Astrocyte (in vitro differentiated cells and primary cell): ENCODE measurements at regions not wholly inside any gene's neighbourhood (a gene's known extent, or its start where the extent isn't known, plus 50 kb on each side); places are given as distances from the start of the nearest gene placed in this dataset.

ENCODE experiments used
- DNase-seq: peaks from one replicate; pipeline ENCODE4 v3.0.0-alpha.2; 2010; ENCODE audit warnings: low read depth
- FAIRE-seq: peaks from 2 replicates; lab custom pipeline; 2011; peaks lifted over from hg19 to GRCh38; lab: Jason Lieb, UNC
- H2AFZ ChIP-seq: 2 replicates; pipeline ENCODE4 v1.6.0; 2012; ENCODE audit warnings: low read depth, low read length, inconsistent platforms
- H3K27ac ChIP-seq: 2 replicates; pipeline ENCODE4 v1.5.1; 2011; ENCODE audit warnings: low read depth, low read length, inconsistent platforms
- H3K27me3 ChIP-seq: 2 replicates; pipeline ENCODE4 v1.6.0; 2011; ENCODE audit warnings: low read length, inconsistent platforms; ENCODE audit not compliant: insufficient read depth
- H3K36me3 ChIP-seq: 2 replicates; pipeline ENCODE4 v1.5.1; 2011; ENCODE audit warnings: low read length, inconsistent platforms; ENCODE audit not compliant: insufficient read depth
- H3K4me1 ChIP-seq: 2 replicates; pipeline ENCODE4 v1.5.1; 2011; ENCODE audit warnings: low read length, inconsistent platforms; ENCODE audit not compliant: insufficient read depth
- H3K4me2 ChIP-seq: 2 replicates; pipeline ENCODE4 v1.6.0; 2012; ENCODE audit warnings: low read length, inconsistent platforms
- H3K4me3 ChIP-seq: 2 replicates; pipeline ENCODE4 v1.5.1; 2011; ENCODE audit warnings: low read depth, mild to moderate bottlenecking, low read length, inconsistent platforms; ENCODE audit not compliant: insufficient read depth
- H3K79me2 ChIP-seq: 2 replicates; pipeline ENCODE4 v1.6.0; 2012; ENCODE audit warnings: mild to moderate bottlenecking, low read length, inconsistent platforms; ENCODE audit not compliant: insufficient read depth
- H3K9ac ChIP-seq: 2 replicates; pipeline ENCODE4 v1.6.0; 2012; ENCODE audit warnings: mild to moderate bottlenecking, low read length, inconsistent platforms
- H3K9me3 ChIP-seq: 2 replicates; pipeline ENCODE4 v1.5.1; 2012; ENCODE audit warnings: low read depth, mild to moderate bottlenecking, low read length, inconsistent platforms; ENCODE audit not compliant: insufficient read depth
- H4K20me1 ChIP-seq: 2 replicates; pipeline ENCODE4 v1.6.0; 2012; ENCODE audit warnings: low read length, inconsistent platforms; ENCODE audit not compliant: insufficient read depth
- H3K27ac Mint-ChIP-seq: one replicate; pipeline ENCODE4 v1.8.0; 2021; ENCODE audit warnings: mild to moderate bottlenecking, mixed read lengths; ENCODE audit not compliant: unreplicated experiment
- H3K27me3 Mint-ChIP-seq: one replicate; pipeline ENCODE4 v1.8.0; 2021; ENCODE audit warnings: low read depth, mixed read lengths; ENCODE audit not compliant: unreplicated experiment
- H3K36me3 Mint-ChIP-seq: one replicate; pipeline ENCODE4 v1.8.0; 2021; ENCODE audit warnings: low read depth, mixed read lengths; ENCODE audit not compliant: unreplicated experiment
- H3K4me1 Mint-ChIP-seq: one replicate; pipeline ENCODE4 v1.8.0; 2021; ENCODE audit warnings: low read depth, mixed read lengths; ENCODE audit not compliant: unreplicated experiment
- H3K4me3 Mint-ChIP-seq: one replicate; pipeline ENCODE4 v1.8.0; 2021; ENCODE audit warnings: mild to moderate bottlenecking, moderate library complexity, mixed read lengths; ENCODE audit not compliant: unreplicated experiment
- H3K9me3 Mint-ChIP-seq: one replicate; pipeline ENCODE4 v1.8.0; 2021; ENCODE audit warnings: mild to moderate bottlenecking, mixed read lengths; ENCODE audit not compliant: unreplicated experiment
- EZH2 ChIP-seq: IDR thresholded peaks from 2 replicates; pipeline ENCODE4 v1.6.1; 2012; ENCODE audit warnings: mild to moderate bottlenecking, low read length, inconsistent platforms; ENCODE audit not compliant: insufficient read depth
- TF ChIP-seq, protein P1 (sequence below): IDR thresholded peaks from 2 replicates; pipeline ENCODE4 v1.5.1; 2011; ENCODE audit warnings: low read depth, mild to moderate bottlenecking, inconsistent platforms, low read length, moderate library complexity; ENCODE audit not compliant: insufficient read depth

DNA sequence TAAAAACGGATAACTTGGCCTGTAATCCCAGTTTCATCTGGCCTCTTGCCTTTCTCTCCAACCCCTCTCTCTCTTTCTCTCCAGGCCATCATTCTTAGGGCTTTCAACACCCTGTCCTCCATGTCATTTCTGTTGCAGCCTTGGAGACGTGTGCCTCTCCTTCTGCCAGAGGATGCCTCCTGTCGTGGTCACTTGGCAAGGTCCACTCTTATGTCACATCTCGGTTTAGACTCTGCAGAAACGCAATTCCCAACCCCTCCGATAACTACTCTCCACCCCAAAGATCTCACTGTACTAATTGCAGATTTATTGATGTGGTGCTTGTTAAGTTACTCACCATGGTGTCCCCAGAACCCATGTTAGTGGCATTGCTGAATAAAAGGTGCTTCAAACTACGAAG lies 787.3 kb upstream of the RBFOX1 start:
- Histone ChIP-seq H3K27ac (no peak overlapping the region), H3K9ac (no peak overlapping the region), H3K9me3 (peaks cover 2% of the 10 kb centered on the region), H3K4me1 (no peaks in the 10 kb centered on the region), H2AFZ (no peak overlapping the region), H3K27me3 (no peaks in the 10 kb centered on the region), H3K36me3 (no peaks in the 10 kb centered on the region), H4K20me1 (no peaks in the 10 kb centered on the region), H3K4me3 (no peak overlapping the region), H3K79me2 (no peaks in the 10 kb centered on the region), H3K4me2 (no peak overlapping the region)
- no peak for FAIRE-seq
- Mint-ChIP-seq H3K36me3 (no peaks in the 10 kb centered on the region), H3K4me1 (no peaks in the 10 kb centered on the region), H3K9me3 (peaks cover 3% of the 10 kb centered on the region), H3K27me3 (peaks cover 21% of the 10 kb centered on the region), H3K4me3 (no peak overlapping the region), H3K27ac (no peak overlapping the region)
- no peak for DNase-seq
- TF ChIP-seq, protein P1, sequence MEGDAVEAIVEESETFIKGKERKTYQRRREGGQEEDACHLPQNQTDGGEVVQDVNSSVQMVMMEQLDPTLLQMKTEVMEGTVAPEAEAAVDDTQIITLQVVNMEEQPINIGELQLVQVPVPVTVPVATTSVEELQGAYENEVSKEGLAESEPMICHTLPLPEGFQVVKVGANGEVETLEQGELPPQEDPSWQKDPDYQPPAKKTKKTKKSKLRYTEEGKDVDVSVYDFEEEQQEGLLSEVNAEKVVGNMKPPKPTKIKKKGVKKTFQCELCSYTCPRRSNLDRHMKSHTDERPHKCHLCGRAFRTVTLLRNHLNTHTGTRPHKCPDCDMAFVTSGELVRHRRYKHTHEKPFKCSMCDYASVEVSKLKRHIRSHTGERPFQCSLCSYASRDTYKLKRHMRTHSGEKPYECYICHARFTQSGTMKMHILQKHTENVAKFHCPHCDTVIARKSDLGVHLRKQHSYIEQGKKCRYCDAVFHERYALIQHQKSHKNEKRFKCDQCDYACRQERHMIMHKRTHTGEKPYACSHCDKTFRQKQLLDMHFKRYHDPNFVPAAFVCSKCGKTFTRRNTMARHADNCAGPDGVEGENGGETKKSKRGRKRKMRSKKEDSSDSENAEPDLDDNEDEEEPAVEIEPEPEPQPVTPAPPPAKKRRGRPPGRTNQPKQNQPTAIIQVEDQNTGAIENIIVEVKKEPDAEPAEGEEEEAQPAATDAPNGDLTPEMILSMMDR: no peak
- no peak for TF ChIP-seq EZH2

DNA sequence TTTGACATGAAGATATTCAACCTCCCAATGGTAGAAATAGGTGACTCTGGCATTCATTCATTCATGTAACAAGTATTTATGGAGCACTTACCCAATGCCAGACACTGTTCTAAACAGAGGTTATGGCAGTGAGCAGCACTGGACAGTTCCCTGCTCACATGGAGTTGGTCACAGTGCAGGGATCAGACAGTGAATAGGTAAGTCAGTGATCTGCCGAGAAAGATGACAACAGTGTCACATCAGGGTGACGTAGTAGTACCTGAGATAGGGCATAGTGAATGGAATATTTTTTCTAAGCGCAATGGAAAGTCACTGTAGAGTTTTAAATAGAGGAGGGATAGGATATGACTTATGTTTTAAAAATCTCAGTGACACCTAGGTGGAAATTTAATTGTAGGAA lies 791.4 kb upstream of the RBFOX1 start:
- peaks cover 16% of the 10 kb centered on the region for H3K27me3 Mint-ChIP-seq
- no peak overlapping the region for H3K9ac ChIP-seq
- no peaks in the 10 kb centered on the region for H4K20me1 ChIP-seq
- no peak overlapping the region for H3K4me2 ChIP-seq
- no peak overlapping the region for H3K4me3 ChIP-seq
- H3K36me3 ChIP-seq: no peaks in the 10 kb centered on the region
- no peaks in the 10 kb centered on the region for H3K27me3 ChIP-seq
- FAIRE-seq (no peak), DNase-seq (no peak)
- H3K4me3 Mint-ChIP-seq: no peak overlapping the region
- H3K36me3 Mint-ChIP-seq: no peaks in the 10 kb centered on the region
- H3K9me3 ChIP-seq: peaks cover 6% of the 10 kb centered on the region
- H2AFZ ChIP-seq: no peak overlapping the region
- H3K9me3 Mint-ChIP-seq: peaks cover 3% of the 10 kb centered on the region
- H3K79me2 ChIP-seq: no peaks in the 10 kb centered on the region
- H3K27ac Mint-ChIP-seq: no peak overlapping the region
- TF ChIP-seq, protein P1: no peak
- no peak for TF ChIP-seq EZH2
- no peaks in the 10 kb centered on the region for H3K4me1 ChIP-seq
- no peaks in the 10 kb centered on the region for H3K4me1 Mint-ChIP-seq
- H3K27ac ChIP-seq: no peak overlapping the region

DNA sequence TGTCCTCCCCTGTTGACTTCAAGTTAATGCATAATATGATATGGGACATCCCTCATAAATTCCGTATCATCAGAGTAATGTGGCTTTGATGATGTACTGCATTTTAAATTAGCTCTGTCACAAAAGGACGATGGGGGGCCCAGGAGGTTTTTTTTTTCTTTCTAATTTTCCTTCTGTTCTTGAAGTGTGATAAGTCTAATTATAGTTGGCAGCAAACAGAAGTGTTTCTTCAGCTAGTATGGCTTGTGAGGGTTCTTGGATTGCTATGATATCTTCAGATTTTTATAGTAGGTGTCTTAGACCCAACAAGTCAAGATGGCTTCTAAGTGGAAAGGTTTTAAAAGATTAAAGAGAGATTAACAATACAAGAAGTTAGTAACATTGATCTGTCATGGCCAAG lies 796.2 kb upstream of the RBFOX1 start:
- H3K27ac ChIP-seq: no peak overlapping the region
- H3K36me3 ChIP-seq: no peaks in the 10 kb centered on the region
- no peaks in the 10 kb centered on the region for H3K36me3 Mint-ChIP-seq
- no peaks in the 10 kb centered on the region for H3K79me2 ChIP-seq
- no peaks in the 10 kb centered on the region for H3K4me1 Mint-ChIP-seq
- H3K9me3 Mint-ChIP-seq: no peaks in the 10 kb centered on the region
- peaks cover 14% of the 10 kb centered on the region for H3K27me3 Mint-ChIP-seq
- no peak overlapping the region for H3K4me2 ChIP-seq
- DNase-seq (no peak), FAIRE-seq (no peak)
- TF ChIP-seq, protein P1: no peak
- no peak for TF ChIP-seq EZH2
- no peaks in the 10 kb centered on the region for H3K27me3 ChIP-seq
- no peak overlapping the region for H3K27ac Mint-ChIP-seq
- H3K4me3 Mint-ChIP-seq: no peak overlapping the region
- no peaks in the 10 kb centered on the region for H4K20me1 ChIP-seq
- no peak overlapping the region for H3K9ac ChIP-seq
- H3K9me3 ChIP-seq: peaks cover 3% of the 10 kb centered on the region
- no peak overlapping the region for H2AFZ ChIP-seq
- no peak overlapping the region for H3K4me3 ChIP-seq
- H3K4me1 ChIP-seq: no peaks in the 10 kb centered on the region
